SIG-M5 (cell line): ENCODE measurements at regions not wholly inside any gene's neighbourhood (a gene's known extent, or its start where the extent isn't known, plus 50 kb on each side); places are given as distances from the start of the nearest gene placed in this dataset.

ENCODE experiments used
- DNase-seq: peaks from one replicate; lab custom pipeline; 2025; lab: John Stamatoyannopoulos, UW

GRCh38 chr12:85639834-85640233 is 196.4 kb downstream of the RASSF9 start:
- no peak for DNase-seq

- DNase-seq = no peak
Observed at GRCh38 chr12:85641796-85642195, 194.4 kb downstream of the RASSF9 start.

- no peak for DNase-seq
Observed at GRCh38 chr12:85642288-85642687, 193.9 kb downstream of the RASSF9 start.

- DNase-seq = no peak
Observed at GRCh38 chr12:85642808-85643207, 193.4 kb downstream of the RASSF9 start.

- DNase-seq = no peak
Observed at GRCh38 chr12:85644508-85644907, 191.7 kb downstream of the RASSF9 start.

GRCh38 chr12:85653731-85654455 is 182.3 kb downstream of the RASSF9 start:
- DNase-seq = no peak

GRCh38 chr12:85654456-85654840 is 181.8 kb downstream of the RASSF9 start:
- no peak for DNase-seq

GRCh38 chr12:85656561-85656960 is 179.6 kb downstream of the RASSF9 start:
- no peak for DNase-seq

GRCh38 chr12:85657251-85657650 is 179.0 kb downstream of the RASSF9 start:
- no peak for DNase-seq

GRCh38 chr12:85657836-85658630 is 178.2 kb downstream of the RASSF9 start:
- no peak for DNase-seq

- no peak for DNase-seq
Observed at GRCh38 chr12:85659754-85660530, 176.3 kb downstream of the RASSF9 start.

GRCh38 chr12:85661461-85662206 is 174.6 kb downstream of the RASSF9 start:
- DNase-seq = no peak

- no peak for DNase-seq
Observed at GRCh38 chr12:85662207-85662602, 174.0 kb downstream of the RASSF9 start.

- DNase-seq = no peak
Observed at GRCh38 chr12:85663631-85664030, 172.6 kb downstream of the RASSF9 start.

- no peak for DNase-seq
Observed at GRCh38 chr12:85664429-85664828, 171.8 kb downstream of the RASSF9 start.

- no peak for DNase-seq
Observed at GRCh38 chr12:85669911-85670310, 166.3 kb downstream of the RASSF9 start.

GRCh38 chr12:85672436-85672835 is 163.8 kb downstream of the RASSF9 start:
- DNase-seq = no peak

GRCh38 chr12:85673921-85674420 is 162.2 kb downstream of the RASSF9 start:
- DNase-seq = no peak

- no peak for DNase-seq
Observed at GRCh38 chr12:85676816-85677749, 159.1 kb downstream of the RASSF9 start.

GRCh38 chr12:85679296-85679695 is 156.9 kb downstream of the RASSF9 start:
- no peak for DNase-seq

- DNase-seq = no peak
Observed at GRCh38 chr12:85680881-85681280, 155.3 kb downstream of the RASSF9 start.
